ENCODE measurements at regions not wholly inside any gene's neighbourhood (a gene's known extent, or its start where the extent isn't known, plus 50 kb on each side); places are given as distances from the start of the nearest gene placed in this dataset.

- TF ChIP-seq, protein P1, sequence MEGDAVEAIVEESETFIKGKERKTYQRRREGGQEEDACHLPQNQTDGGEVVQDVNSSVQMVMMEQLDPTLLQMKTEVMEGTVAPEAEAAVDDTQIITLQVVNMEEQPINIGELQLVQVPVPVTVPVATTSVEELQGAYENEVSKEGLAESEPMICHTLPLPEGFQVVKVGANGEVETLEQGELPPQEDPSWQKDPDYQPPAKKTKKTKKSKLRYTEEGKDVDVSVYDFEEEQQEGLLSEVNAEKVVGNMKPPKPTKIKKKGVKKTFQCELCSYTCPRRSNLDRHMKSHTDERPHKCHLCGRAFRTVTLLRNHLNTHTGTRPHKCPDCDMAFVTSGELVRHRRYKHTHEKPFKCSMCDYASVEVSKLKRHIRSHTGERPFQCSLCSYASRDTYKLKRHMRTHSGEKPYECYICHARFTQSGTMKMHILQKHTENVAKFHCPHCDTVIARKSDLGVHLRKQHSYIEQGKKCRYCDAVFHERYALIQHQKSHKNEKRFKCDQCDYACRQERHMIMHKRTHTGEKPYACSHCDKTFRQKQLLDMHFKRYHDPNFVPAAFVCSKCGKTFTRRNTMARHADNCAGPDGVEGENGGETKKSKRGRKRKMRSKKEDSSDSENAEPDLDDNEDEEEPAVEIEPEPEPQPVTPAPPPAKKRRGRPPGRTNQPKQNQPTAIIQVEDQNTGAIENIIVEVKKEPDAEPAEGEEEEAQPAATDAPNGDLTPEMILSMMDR (IDR thresholded peaks at IDR 0.05; ENCODE audit: poor library complexity) = no peak
- no peak for TF ChIP-seq EZH2 (IDR thresholded peaks at IDR 0.05; ENCODE audit: borderline replicate concordance)
Measured at GRCh38 chr3:103906304-103906703, 1460.4 kb upstream of the ALCAM start.
